Calu3 (cell line): ENCODE measurements at regions not wholly inside any gene's neighbourhood (a gene's known extent, or its start where the extent isn't known, plus 50 kb on each side); places are given as distances from the start of the nearest gene placed in this dataset.

ENCODE experiments used
- BruUV-seq: library from RNA; stranded (reverse); fragments of 400-500 nt; replicated peaks from 2 replicates; lab custom pipeline; 2021; lab: Mats Ljungman, UMichigan
- CTCF ChIA-PET: fragments of 300-600 bp; sonication (Branson Sonifier 250); formaldehyde crosslinking; loops from one replicate; lab custom pipeline; 2022; ENCODE audit warnings: antibody characterized with exemption; lab: Charles Lee
- DNase-seq: peaks from one replicate; pipeline ENCODE4 v3.0.0; 2022
- H3K27ac Mint-ChIP-seq: one replicate; pipeline ENCODE4 v1.8.0; 2022; ENCODE audit warnings: mixed read lengths; ENCODE audit not compliant: unreplicated experiment
- H3K27me3 Mint-ChIP-seq: one replicate; pipeline ENCODE4 v1.8.0; 2022; ENCODE audit warnings: mixed read lengths; ENCODE audit not compliant: unreplicated experiment
- H3K36me3 Mint-ChIP-seq: one replicate; pipeline ENCODE4 v1.8.0; 2022; ENCODE audit warnings: mild to moderate bottlenecking, moderate library complexity, mixed read lengths; ENCODE audit not compliant: insufficient read depth, unreplicated experiment
- H3K4me1 Mint-ChIP-seq: one replicate; pipeline ENCODE4 v1.8.0; 2022; ENCODE audit warnings: mild to moderate bottlenecking, low read depth, mixed read lengths; ENCODE audit not compliant: unreplicated experiment
- H3K4me3 Mint-ChIP-seq: one replicate; pipeline ENCODE4 v1.8.0; 2022; ENCODE audit warnings: mild to moderate bottlenecking, low read depth, moderate library complexity, mixed read lengths; ENCODE audit not compliant: unreplicated experiment
- H3K9me3 Mint-ChIP-seq: one replicate; pipeline ENCODE4 v1.8.0; 2022; ENCODE audit warnings: low read depth, mixed read lengths; ENCODE audit not compliant: unreplicated experiment
- intact Hi-C: fragments of 100-400 bp; cut with micrococcal nuclease; formaldehyde crosslinking; loops from one replicate; pipeline ENCODE4 v1.10.0; 2022; ENCODE audit not compliant: unreplicated experiment
- TF ChIP-seq, protein P1 (sequence below): fragments of 200-600 bp; IDR thresholded peaks from one replicate; pipeline ENCODE4 v1.8.0; 2022; ENCODE audit warnings: antibody characterized with exemption; ENCODE audit not compliant: unreplicated experiment

DNA sequence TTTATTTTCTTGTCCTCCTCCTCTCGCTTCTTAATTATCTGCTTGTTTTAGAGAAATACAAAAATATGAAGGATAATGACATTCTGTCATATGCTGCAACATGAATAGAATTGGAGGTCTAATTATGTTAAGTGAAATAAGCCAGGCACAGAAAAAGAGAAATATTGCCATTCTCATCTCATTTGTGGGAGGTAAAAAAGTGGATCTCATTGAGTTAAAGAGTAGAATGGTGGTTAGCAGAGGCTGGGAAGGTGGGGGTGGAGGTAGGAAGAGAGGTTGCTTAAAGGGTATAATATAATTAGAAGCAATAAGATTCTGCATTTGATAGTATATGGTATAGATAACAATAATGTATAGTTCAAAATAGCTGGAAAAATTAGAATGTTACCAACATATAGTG, 231.3 kb downstream of the JRKL start:
- H3K36me3 Mint-ChIP-seq = no peaks in the 10 kb centered on the region

DNA sequence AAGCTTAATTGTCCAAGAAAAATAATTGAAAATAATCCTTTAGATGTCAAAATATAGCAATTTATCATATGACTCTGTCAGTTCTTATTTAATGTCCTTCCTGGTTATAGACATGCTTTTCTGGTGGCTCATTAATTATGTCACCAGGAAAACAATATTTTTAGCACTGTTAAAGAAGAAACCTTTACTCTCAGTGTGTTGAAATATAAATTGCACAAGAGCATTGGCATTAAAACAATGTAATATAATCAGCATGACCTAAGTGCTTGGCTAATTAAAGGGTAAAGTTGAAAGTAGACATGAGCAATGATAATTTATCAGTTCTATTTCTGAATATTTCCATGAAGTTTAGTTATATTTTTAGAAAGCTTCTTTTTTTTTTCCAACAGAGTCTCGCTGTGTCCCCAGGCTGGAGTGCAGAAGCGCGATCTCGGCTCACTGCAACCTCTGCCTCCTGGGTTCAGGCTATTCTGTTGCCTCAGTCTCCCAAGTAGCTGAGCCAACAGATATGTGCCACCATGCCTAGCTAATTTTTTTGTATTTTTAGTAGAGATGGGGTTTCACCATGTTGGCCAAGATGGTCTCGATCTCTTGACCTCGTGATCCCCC, 232.3 kb downstream of the JRKL start:
- CTCF ChIA-PET = no interaction called here
- intact Hi-C loops = no loop called here
- H3K4me3 Mint-ChIP-seq = no peak overlapping the region
- BruUV-seq = no TSS peak
- TF ChIP-seq, protein P1, sequence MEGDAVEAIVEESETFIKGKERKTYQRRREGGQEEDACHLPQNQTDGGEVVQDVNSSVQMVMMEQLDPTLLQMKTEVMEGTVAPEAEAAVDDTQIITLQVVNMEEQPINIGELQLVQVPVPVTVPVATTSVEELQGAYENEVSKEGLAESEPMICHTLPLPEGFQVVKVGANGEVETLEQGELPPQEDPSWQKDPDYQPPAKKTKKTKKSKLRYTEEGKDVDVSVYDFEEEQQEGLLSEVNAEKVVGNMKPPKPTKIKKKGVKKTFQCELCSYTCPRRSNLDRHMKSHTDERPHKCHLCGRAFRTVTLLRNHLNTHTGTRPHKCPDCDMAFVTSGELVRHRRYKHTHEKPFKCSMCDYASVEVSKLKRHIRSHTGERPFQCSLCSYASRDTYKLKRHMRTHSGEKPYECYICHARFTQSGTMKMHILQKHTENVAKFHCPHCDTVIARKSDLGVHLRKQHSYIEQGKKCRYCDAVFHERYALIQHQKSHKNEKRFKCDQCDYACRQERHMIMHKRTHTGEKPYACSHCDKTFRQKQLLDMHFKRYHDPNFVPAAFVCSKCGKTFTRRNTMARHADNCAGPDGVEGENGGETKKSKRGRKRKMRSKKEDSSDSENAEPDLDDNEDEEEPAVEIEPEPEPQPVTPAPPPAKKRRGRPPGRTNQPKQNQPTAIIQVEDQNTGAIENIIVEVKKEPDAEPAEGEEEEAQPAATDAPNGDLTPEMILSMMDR = no peak
- H3K4me1 Mint-ChIP-seq = no peaks in the 10 kb centered on the region
- no peaks in the 10 kb centered on the region for H3K36me3 Mint-ChIP-seq
- H3K27ac Mint-ChIP-seq = no peak overlapping the region
- H3K27me3 Mint-ChIP-seq = no peaks in the 10 kb centered on the region
- no peak for DNase-seq
- peaks cover 2% of the 10 kb centered on the region for H3K9me3 Mint-ChIP-seq

More for the DNA sequence above, 231.3 kb downstream of the JRKL start:
- Mint-ChIP-seq H3K27me3 (no peaks in the 10 kb centered on the region), H3K4me1 (no peaks in the 10 kb centered on the region), H3K27ac (no peak overlapping the region), H3K4me3 (no peak overlapping the region), H3K9me3 (peaks cover 2% of the 10 kb centered on the region)
- no peak for DNase-seq
- BruUV-seq = no TSS peak
- intact Hi-C loops = no loop called here
- TF ChIP-seq, protein P1 = no peak
- CTCF ChIA-PET = no interaction called here

DNA sequence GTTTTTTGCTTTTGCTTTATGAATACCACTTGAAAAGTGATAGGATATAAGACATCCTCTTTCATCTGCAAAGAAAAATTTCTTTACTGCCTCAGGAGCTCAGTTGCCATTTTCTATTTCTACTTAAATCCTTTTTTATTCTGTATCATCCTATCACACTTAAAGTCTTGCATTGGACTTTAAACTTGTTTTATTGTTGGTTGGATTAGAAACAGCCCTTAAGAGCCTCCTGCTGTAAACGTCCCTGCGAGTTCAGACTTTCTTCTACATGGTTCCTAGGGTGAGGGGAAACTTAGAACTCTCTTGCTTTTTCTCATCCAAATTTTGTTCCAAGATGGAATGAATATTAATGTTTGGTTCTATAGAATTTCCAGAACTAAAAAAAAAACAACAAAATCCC, 234.3 kb downstream of the JRKL start:
- Mint-ChIP-seq H3K4me1 (no peaks in the 10 kb centered on the region), H3K9me3 (peaks cover 2% of the 10 kb centered on the region), H3K36me3 (no peaks in the 10 kb centered on the region), H3K27me3 (no peaks in the 10 kb centered on the region), H3K27ac (no peak overlapping the region), H3K4me3 (no peak overlapping the region)
- BruUV-seq = no TSS peak
- CTCF ChIA-PET = no interaction called here
- no peak for DNase-seq
- intact Hi-C loops = no loop called here
- TF ChIP-seq, protein P1 = no peak

DNA sequence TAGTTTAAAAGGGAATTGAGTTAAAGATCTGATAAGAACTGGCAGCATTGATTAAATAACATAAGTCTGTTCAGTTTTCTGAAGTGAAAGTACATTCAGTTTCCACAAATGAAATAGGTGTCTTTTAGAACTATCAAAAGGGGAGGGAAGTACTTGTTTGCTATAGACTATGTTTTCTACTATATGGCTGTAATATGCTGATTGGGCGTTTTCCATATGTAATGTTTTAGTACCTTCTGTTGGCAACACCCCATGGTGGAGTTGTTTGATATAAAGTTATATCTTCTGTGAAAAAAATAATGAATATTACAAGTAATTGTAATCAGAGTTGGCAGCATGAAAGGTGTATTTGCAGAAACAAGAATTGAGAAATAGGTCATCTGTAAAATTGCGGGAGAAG, 237.6 kb downstream of the JRKL start:
- BruUV-seq = no TSS peak
- H3K27me3 Mint-ChIP-seq = peaks cover 17% of the 10 kb centered on the region
- no peak overlapping the region for H3K27ac Mint-ChIP-seq
- H3K9me3 Mint-ChIP-seq = peaks cover 6% of the 10 kb centered on the region
- TF ChIP-seq, protein P1 = no peak
- H3K4me1 Mint-ChIP-seq = no peaks in the 10 kb centered on the region
- no peak overlapping the region for H3K4me3 Mint-ChIP-seq
- DNase-seq = no peak
- H3K36me3 Mint-ChIP-seq = no peaks in the 10 kb centered on the region
- CTCF ChIA-PET = no interaction called here
- intact Hi-C loops = no loop called here
